ENCODE measurements at regions not wholly inside any gene's neighbourhood (a gene's known extent, or its start where the extent isn't known, plus 50 kb on each side); places are given as distances from the start of the nearest gene placed in this dataset.

- TF ChIP-seq CTCF (IDR thresholded peaks at IDR 0.05) (no peak), POLR2AphosphoS5 (IDR thresholded peaks at IDR 0.05) (no peak), POLR2A (IDR thresholded peaks at IDR 0.05) (no peak)
Observed at GRCh38 chr13:89518289-89519077, 1829.0 kb upstream of the MIR17HG start.

Data from gastroesophageal sphincter (tissue), 3 donors.